Esophagus squamous epithelium (tissue), 5 donors: ENCODE measurements at regions not wholly inside any gene's neighbourhood (a gene's known extent, or its start where the extent isn't known, plus 50 kb on each side); places are given as distances from the start of the nearest gene placed in this dataset.

Source experiments
- DNase-seq: peaks from one replicate; lab custom pipeline; 2025; lab: John Stamatoyannopoulos, UW
- H3K27ac ChIP-seq, 4 donors: fragments of 200-600 bp; sonication (generic); one replicate each; pipeline ENCODE4 v1.5.1; 2016 to 2019; ENCODE audit warnings: mild to moderate bottlenecking in 1 of 4
- H3K27me3 ChIP-seq, 4 donors: fragments of 200-600 bp; sonication (generic); 1 replicate in 3 of 4; 2 replicates in 1 of 4; pipeline versions ENCODE4 v1.5.1 to v1.6.0; 2017 to 2021; ENCODE audit warnings: antibody characterized with exemption in 1 of 4
- H3K36me3 ChIP-seq, 3 donors: fragments of 200-600 bp; sonication (generic); one replicate each; pipeline ENCODE4 v1.5.1; 2016 to 2019
- H3K4me1 ChIP-seq, 3 donors: fragments of 200-600 bp; sonication (generic); one replicate each; pipeline ENCODE4 v1.5.1; 2017 to 2019
- H3K4me3 ChIP-seq, 4 donors: fragments of 200-600 bp; sonication (generic); 1 replicate in 3 of 4; 2 replicates in 1 of 4; pipeline ENCODE4 v1.5.1; 2016 to 2019; ENCODE audit warnings: mild to moderate bottlenecking in 2 of 4, moderate library complexity in 1 of 4
- H3K9me3 ChIP-seq, 3 donors: fragments of 200-600 bp; sonication (generic); one replicate each; pipeline ENCODE4 v1.5.1; 2016 to 2019
- CTCF ChIP-seq, 6 experiments: fragments of 450-650 bp in 4 of 6; fragments of 200-600 bp in 2 of 6; sonication (generic) in 2 of 6; IDR thresholded peaks; one replicate each; pipeline ENCODE4 v1.5.1; 2016 to 2019; ENCODE audit warnings: antibody characterized with exemption in 6 of 6, mild to moderate bottlenecking in 4 of 6, moderate library complexity in 4 of 6
- POLR2A ChIP-seq, 4 donors: fragments of 450-650 bp; IDR thresholded peaks; one replicate each; pipeline ENCODE4 v1.6.1; 2017; ENCODE audit warnings: antibody characterized with exemption in 4 of 4, mild to moderate bottlenecking in 4 of 4, moderate library complexity in 3 of 4
- WGBS, 2 donors: methylation state at CpG; one replicate each; pipeline ENCODE4 v1.1.5; 2018; 5-methylcytosine and 5-hydroxymethylcytosine counted together
- intact Hi-C: fragments of 100-400 bp; cut with DNase I; formaldehyde crosslinking; loops from one replicate; pipeline ENCODE4 v1.15.0; 2022
- donor health status: DM: yes; HTN: yes; CAD: no.

- no peak for DNase-seq
- Histone ChIP-seq H3K4me3 (no peak overlapping the region), H3K27ac (no peak overlapping the region), H3K36me3 (no peaks in the 10 kb centered on the region), H3K9me3 (no peaks in the 10 kb centered on the region), H3K4me1 (no peaks in the 10 kb centered on the region), H3K27me3 (no peaks in the 10 kb centered on the region)
- no peak for TF ChIP-seq POLR2A (IDR thresholded peaks at IDR 0.05)
- no peak for TF ChIP-seq CTCF (IDR thresholded peaks at IDR 0.05)
- intact Hi-C loops = no loop called here
Observed at GRCh38 chrX:116289592-116289991, 119.0 kb downstream of the AGTR2 start.

GRCh38 chrX:116290359-116290758 is 119.8 kb downstream of the AGTR2 start:
- H3K27me3 ChIP-seq = no peaks in the 10 kb centered on the region
- no peaks in the 10 kb centered on the region for H3K9me3 ChIP-seq
- H3K4me3 ChIP-seq = no peak overlapping the region
- WGBS, 2 donors = 20% methylated on average over 1 of the region's 1 CpG; no CpG with 5 or more reads in 1 of the 2 donors
- intact Hi-C loops = no loop called here
- no peaks in the 10 kb centered on the region for H3K36me3 ChIP-seq
- no peak for DNase-seq
- no peak overlapping the region for H3K27ac ChIP-seq
- TF ChIP-seq POLR2A (IDR thresholded peaks at IDR 0.05) = no peak
- no peak for TF ChIP-seq CTCF (IDR thresholded peaks at IDR 0.05)
- no peaks in the 10 kb centered on the region for H3K4me1 ChIP-seq

- intact Hi-C loops = no loop called here
- no peak for DNase-seq
- WGBS, 2 donors = 76 to 79% methylated on average over 3 to 4 of the region's 4 CpGs
Observed at GRCh38 chrX:116292183-116292582, 121.6 kb downstream of the AGTR2 start.

GRCh38 chrX:116298956-116299355 is 128.4 kb downstream of the AGTR2 start:
- intact Hi-C loops = no loop called here
- Histone ChIP-seq H3K4me1 (no peaks in the 10 kb centered on the region), H3K9me3 (no peaks in the 10 kb centered on the region), H3K36me3 (no peaks in the 10 kb centered on the region), H3K4me3 (no peak overlapping the region), H3K27me3 (no peaks in the 10 kb centered on the region), H3K27ac (no peak overlapping the region)
- TF ChIP-seq POLR2A (IDR thresholded peaks at IDR 0.05) (no peak), CTCF (IDR thresholded peaks at IDR 0.05) (no peak)
- no peak for DNase-seq
- WGBS, 2 donors = 55 to 61% methylated on average over 2 to 3 of the region's 3 CpGs

More at GRCh38 chrX:116292183-116292582, 121.6 kb downstream of the AGTR2 start:
- Histone ChIP-seq H3K4me1 (no peaks in the 10 kb centered on the region), H3K36me3 (no peaks in the 10 kb centered on the region), H3K27me3 (no peaks in the 10 kb centered on the region), H3K4me3 (no peak overlapping the region), H3K27ac (no peak overlapping the region), H3K9me3 (no peaks in the 10 kb centered on the region)
- TF ChIP-seq POLR2A (IDR thresholded peaks at IDR 0.05) = no peak
- no peak for TF ChIP-seq CTCF (IDR thresholded peaks at IDR 0.05)

- no peak for DNase-seq
- Histone ChIP-seq H3K4me1 (no peaks in the 10 kb centered on the region), H3K27me3 (no peaks in the 10 kb centered on the region), H3K9me3 (no peaks in the 10 kb centered on the region), H3K36me3 (no peaks in the 10 kb centered on the region), H3K27ac (no peak overlapping the region), H3K4me3 (no peak overlapping the region)
- 29 to 93% methylated on average over 2 of the region's 2 CpGs for WGBS, 2 donors
- intact Hi-C loops = no loop called here
- no peak for TF ChIP-seq POLR2A (IDR thresholded peaks at IDR 0.05)
- TF ChIP-seq CTCF (IDR thresholded peaks at IDR 0.05) = no peak
Observed at GRCh38 chrX:116306218-116306617, 130.2 kb upstream of the SLC6A14 start.
